Muscle layer of colon (tissue), 2 donors: ENCODE measurements at regions not wholly inside any gene's neighbourhood (a gene's known extent, or its start where the extent isn't known, plus 50 kb on each side); places are given as distances from the start of the nearest gene placed in this dataset.

ENCODE experiments used
- H3K27ac ChIP-seq: one replicate; pipeline ENCODE4 v1.7.0; 2013; ENCODE audit warnings: low read depth, mild to moderate bottlenecking, low read length, moderate library complexity
- H3K27me3 ChIP-seq, 2 donors: one replicate each; pipeline ENCODE4 v1.7.0; 2013; ENCODE audit warnings: low read length in 2 of 2, mild to moderate bottlenecking in 2 of 2; ENCODE audit not compliant: insufficient read depth in 2 of 2, control insufficient read depth in 1 of 2
- H3K36me3 ChIP-seq: one replicate; pipeline ENCODE4 v1.7.0; 2013; ENCODE audit warnings: mild to moderate bottlenecking, low read length; ENCODE audit not compliant: insufficient read depth
- H3K4me1 ChIP-seq: one replicate; pipeline ENCODE4 v1.7.0; 2013; ENCODE audit warnings: mild to moderate bottlenecking, low read length; ENCODE audit not compliant: insufficient read depth
- H3K4me3 ChIP-seq, 2 donors: one replicate each; pipeline ENCODE4 v1.7.0; 2013; ENCODE audit warnings: low read length in 2 of 2, low read depth in 1 of 2, mild to moderate bottlenecking in 1 of 2, moderate library complexity in 1 of 2
- H3K9ac ChIP-seq: one replicate; pipeline ENCODE4 v1.7.0; 2013; ENCODE audit warnings: low read length
- H3K9me3 ChIP-seq: one replicate; pipeline ENCODE4 v1.7.0; 2013; ENCODE audit warnings: mild to moderate bottlenecking, low read length
- donor health status: abdominal sarcoma.
- donor health status: Adenocarcinoma of cecum.

DNA sequence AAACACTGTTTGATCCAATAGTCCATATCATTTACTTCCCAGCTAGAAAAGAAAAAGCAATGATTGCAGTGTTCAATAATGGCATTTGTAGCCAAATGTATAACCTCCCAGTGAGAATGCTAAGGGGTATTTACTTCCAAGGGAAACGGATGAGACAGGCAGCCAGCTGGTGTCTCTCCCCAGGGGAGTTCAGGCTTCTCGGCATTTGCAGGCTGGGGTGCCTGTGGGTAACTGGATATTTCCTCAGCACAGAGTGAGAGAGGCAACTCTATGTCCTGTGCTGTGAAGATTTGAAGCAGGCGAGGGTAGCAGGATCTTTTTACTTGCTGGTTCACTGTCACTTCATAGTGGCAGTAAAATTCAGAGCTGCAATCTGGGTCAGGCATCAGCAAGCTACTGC is 1455.6 kb upstream of the TMEM132C start:
- Histone ChIP-seq H3K4me3 (no peak overlapping the region), H3K9ac (no peak overlapping the region), H3K9me3 (no peaks in the 10 kb centered on the region), H3K4me1 (no peaks in the 10 kb centered on the region), H3K36me3 (no peaks in the 10 kb centered on the region), H3K27me3 (no peaks in the 10 kb centered on the region), H3K27ac (no peak overlapping the region)

GRCh38 chr12:126819554-126819953 is 1447.4 kb upstream of the TMEM132C start:
- Histone ChIP-seq H3K27me3 (no peaks in the 10 kb centered on the region), H3K27ac (no peak overlapping the region), H3K4me1 (no peaks in the 10 kb centered on the region), H3K4me3 (no peak overlapping the region), H3K9me3 (no peaks in the 10 kb centered on the region), H3K9ac (no peak overlapping the region), H3K36me3 (no peaks in the 10 kb centered on the region)

- no peaks in the 10 kb centered on the region for H3K4me1 ChIP-seq
- H3K36me3 ChIP-seq: no peaks in the 10 kb centered on the region
- no peak overlapping the region for H3K27ac ChIP-seq
- peaks cover 0 to 7% of the 10 kb centered on the region in 2 donors for H3K27me3 ChIP-seq
- peaks cover 4% of the 10 kb centered on the region for H3K9me3 ChIP-seq
- H3K4me3 ChIP-seq: no peak overlapping the region
- H3K9ac ChIP-seq: no peak overlapping the region
Measured at GRCh38 chr12:126830778-126831680, 1435.9 kb upstream of the TMEM132C start.

- Histone ChIP-seq H3K4me3 (no peak overlapping the region), H3K9me3 (peaks cover 4% of the 10 kb centered on the region), H3K36me3 (no peaks in the 10 kb centered on the region), H3K9ac (no peak overlapping the region), H3K4me1 (no peaks in the 10 kb centered on the region), H3K27ac (no peak overlapping the region), H3K27me3 (peaks cover 0 to 7% of the 10 kb centered on the region in 2 donors)
Measured at GRCh38 chr12:126837697-126838096, 1429.3 kb upstream of the TMEM132C start.

- Histone ChIP-seq H3K9ac (no peak overlapping the region), H3K36me3 (no peaks in the 10 kb centered on the region), H3K4me3 (no peak overlapping the region), H3K27ac (no peak overlapping the region), H3K27me3 (no peaks in the 10 kb centered on the region), H3K4me1 (no peaks in the 10 kb centered on the region), H3K9me3 (no peaks in the 10 kb centered on the region)
Measured at GRCh38 chr12:126843915-126844669, 1422.9 kb upstream of the TMEM132C start.

DNA sequence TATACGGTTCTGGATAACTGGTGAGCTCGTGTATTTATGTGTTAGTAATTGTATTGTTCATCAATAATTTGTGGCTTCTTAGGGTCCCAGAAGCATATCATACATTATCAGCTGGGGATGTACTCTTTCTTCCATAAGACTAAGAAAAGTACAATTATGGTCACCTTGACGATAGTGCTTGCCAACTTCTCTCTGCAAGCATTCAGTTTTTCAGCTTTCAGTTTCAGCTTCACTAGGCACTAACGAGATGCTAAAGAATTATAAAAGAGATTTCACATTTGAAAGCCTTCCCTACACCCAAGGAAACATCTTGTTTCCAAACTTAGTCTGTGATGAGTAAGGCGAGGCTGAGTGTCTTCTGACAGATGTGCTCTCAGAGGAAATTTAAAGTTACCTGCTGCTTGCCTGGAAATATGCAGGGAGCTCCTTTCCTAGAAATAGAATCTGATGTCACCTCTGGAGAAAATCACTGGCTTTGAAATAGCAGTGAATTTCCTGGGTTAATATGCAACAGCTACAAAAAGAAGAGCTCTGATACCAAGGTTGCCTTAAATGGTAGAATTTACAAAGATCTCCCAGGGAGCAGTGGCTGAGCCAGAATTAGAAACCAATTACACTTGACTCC is 1419.9 kb upstream of the TMEM132C start:
- H3K27me3 ChIP-seq: no peaks in the 10 kb centered on the region
- H3K9ac ChIP-seq: no peak overlapping the region
- H3K4me3 ChIP-seq: no peak overlapping the region
- no peak overlapping the region for H3K27ac ChIP-seq
- no peaks in the 10 kb centered on the region for H3K9me3 ChIP-seq
- H3K36me3 ChIP-seq: no peaks in the 10 kb centered on the region
- H3K4me1 ChIP-seq: no peaks in the 10 kb centered on the region

GRCh38 chr12:126855768-126856167 is 1411.2 kb upstream of the TMEM132C start:
- Histone ChIP-seq H3K4me1 (no peaks in the 10 kb centered on the region), H3K4me3 (no peak overlapping the region), H3K9ac (no peak overlapping the region), H3K27me3 (no peaks in the 10 kb centered on the region), H3K9me3 (no peaks in the 10 kb centered on the region), H3K36me3 (no peaks in the 10 kb centered on the region), H3K27ac (no peak overlapping the region)

- Histone ChIP-seq H3K27ac (no peak overlapping the region), H3K9ac (no peak overlapping the region), H3K36me3 (no peaks in the 10 kb centered on the region), H3K4me1 (no peaks in the 10 kb centered on the region), H3K9me3 (no peaks in the 10 kb centered on the region), H3K27me3 (no peaks in the 10 kb centered on the region), H3K4me3 (no peak overlapping the region)
Measured at GRCh38 chr12:126856958-126857357, 1410.0 kb upstream of the TMEM132C start.

DNA sequence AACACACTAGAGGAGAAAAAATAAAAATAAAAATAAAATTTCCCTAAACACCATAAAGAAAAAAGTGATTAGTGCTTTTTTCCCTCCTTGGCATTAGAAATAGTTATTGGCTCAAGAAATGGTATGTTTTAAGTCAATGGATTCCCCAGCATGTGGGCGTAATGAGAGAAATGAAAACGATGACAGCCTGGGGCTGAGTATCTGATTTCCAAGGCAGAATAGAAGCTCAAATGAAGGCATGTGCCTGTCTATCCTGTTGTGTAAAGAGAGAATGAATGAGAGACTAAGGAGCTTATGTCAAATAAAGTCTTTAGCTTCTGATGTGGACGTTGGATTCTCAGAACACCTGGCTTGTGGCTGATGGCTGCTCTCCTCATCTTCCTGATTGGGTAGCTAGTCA is 1408.4 kb upstream of the TMEM132C start:
- H3K36me3 ChIP-seq: no peaks in the 10 kb centered on the region
- no peaks in the 10 kb centered on the region for H3K9me3 ChIP-seq
- no peaks in the 10 kb centered on the region for H3K27me3 ChIP-seq
- no peak overlapping the region for H3K27ac ChIP-seq
- H3K4me1 ChIP-seq: no peaks in the 10 kb centered on the region
- H3K4me3 ChIP-seq: no peak overlapping the region
- H3K9ac ChIP-seq: no peak overlapping the region

DNA sequence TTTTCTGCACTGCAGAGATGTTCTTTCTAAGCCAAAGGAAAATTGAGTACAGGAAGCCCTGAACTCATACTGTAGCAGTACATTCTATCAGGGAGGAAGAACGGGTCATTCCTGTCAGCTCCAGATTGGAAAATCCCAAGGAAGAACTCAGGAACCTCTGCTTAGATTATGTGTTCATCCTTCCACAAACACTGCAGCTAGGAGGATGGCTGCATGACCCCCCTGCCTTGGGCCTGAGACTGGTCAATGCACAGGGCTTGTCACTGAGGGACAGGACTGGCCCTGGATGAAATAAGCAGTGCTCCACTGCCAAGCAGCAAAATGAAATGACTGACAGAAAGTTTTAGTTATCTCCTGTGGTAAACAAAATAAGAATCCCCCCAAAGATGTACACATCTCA is 1406.8 kb upstream of the TMEM132C start:
- H3K36me3 ChIP-seq: no peaks in the 10 kb centered on the region
- H3K9me3 ChIP-seq: no peaks in the 10 kb centered on the region
- no peaks in the 10 kb centered on the region for H3K27me3 ChIP-seq
- no peak overlapping the region for H3K9ac ChIP-seq
- no peak overlapping the region for H3K27ac ChIP-seq
- no peak overlapping the region for H3K4me3 ChIP-seq
- H3K4me1 ChIP-seq: no peaks in the 10 kb centered on the region

DNA sequence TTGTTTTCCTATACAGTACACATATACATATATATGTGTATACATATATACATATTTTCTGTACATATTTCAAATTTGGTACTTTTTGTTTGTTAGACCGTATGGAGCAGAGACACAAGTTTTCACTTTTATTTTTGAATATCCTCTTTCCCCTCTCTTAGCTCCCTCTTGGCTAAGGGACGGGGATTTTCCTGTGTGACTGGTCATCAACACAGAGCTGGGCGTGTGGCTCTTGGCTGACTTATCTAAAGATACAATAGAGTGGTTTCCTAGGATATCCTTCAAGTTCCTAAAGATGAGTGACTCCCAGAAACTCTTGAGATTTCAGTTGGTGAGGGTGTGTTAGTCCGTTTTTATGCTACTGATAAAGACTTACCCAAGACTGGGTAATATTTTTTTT is 1404.5 kb upstream of the TMEM132C start:
- H3K9me3 ChIP-seq: no peaks in the 10 kb centered on the region
- no peak overlapping the region for H3K27ac ChIP-seq
- no peaks in the 10 kb centered on the region for H3K27me3 ChIP-seq
- H3K36me3 ChIP-seq: no peaks in the 10 kb centered on the region
- H3K9ac ChIP-seq: no peak overlapping the region
- H3K4me3 ChIP-seq: no peak overlapping the region
- H3K4me1 ChIP-seq: no peaks in the 10 kb centered on the region
